ENCODE measurements at regions not wholly inside any gene's neighbourhood (a gene's known extent, or its start where the extent isn't known, plus 50 kb on each side); places are given as distances from the start of the nearest gene placed in this dataset.

- no peak for DNase-seq
These were observed 745.8 kb downstream of the MRPL39 start for GRCh38 chr21:24861471-24861870.

- no peak for DNase-seq
These were observed 751.0 kb downstream of the MRPL39 start for GRCh38 chr21:24856326-24856725.

- no peak for DNase-seq
These were observed 754.6 kb downstream of the MRPL39 start for GRCh38 chr21:24852610-24853195.

- no peak for DNase-seq
These were observed 757.2 kb downstream of the MRPL39 start for GRCh38 chr21:24850121-24850520.

GRCh38 chr21:24844671-24845070 lies 762.6 kb downstream of the MRPL39 start:
- no peak for DNase-seq

- DNase-seq: no peak
These were observed 767.0 kb downstream of the MRPL39 start for GRCh38 chr21:24840287-24840686.

- no peak for DNase-seq
These were observed 774.3 kb downstream of the MRPL39 start for GRCh38 chr21:24832961-24833360.

- no peak for DNase-seq
These were observed 777.9 kb downstream of the MRPL39 start for GRCh38 chr21:24829397-24829796.

- DNase-seq: no peak
These were observed 780.5 kb downstream of the MRPL39 start for GRCh38 chr21:24826822-24827221.

GRCh38 chr21:24825348-24825747 lies 781.9 kb downstream of the MRPL39 start:
- no peak for DNase-seq

- DNase-seq: no peak
These were observed 783.1 kb downstream of the MRPL39 start for GRCh38 chr21:24824209-24824608.

GRCh38 chr21:24823247-24823646 lies 784.0 kb downstream of the MRPL39 start:
- DNase-seq: no peak

GRCh38 chr21:24785033-24785432 lies 822.2 kb downstream of the MRPL39 start:
- no peak for DNase-seq

- DNase-seq: peak; percentile 50
These were observed 826.1 kb downstream of the MRPL39 start for GRCh38 chr21:24781146-24781545.

- no peak for DNase-seq
These were observed 847.8 kb downstream of the MRPL39 start for GRCh38 chr21:24759348-24760075.

GRCh38 chr21:24738063-24738462 lies 869.2 kb downstream of the MRPL39 start:
- DNase-seq: no peak

- no peak for DNase-seq
These were observed 869.9 kb downstream of the MRPL39 start for GRCh38 chr21:24737296-24737850.

- DNase-seq: no peak
These were observed 876.6 kb downstream of the MRPL39 start for GRCh38 chr21:24730661-24731060.

GRCh38 chr21:24729568-24729967 lies 877.7 kb downstream of the MRPL39 start:
- DNase-seq: no peak

GRCh38 chr21:24727803-24728440 lies 879.4 kb downstream of the MRPL39 start:
- no peak for DNase-seq

GRCh38 chr21:24716281-24716918 lies 890.9 kb downstream of the MRPL39 start:
- DNase-seq: no peak

GRCh38 chr21:24714646-24715200 lies 892.6 kb downstream of the MRPL39 start:
- DNase-seq: no peak

GRCh38 chr21:24705201-24705600 lies 902.1 kb downstream of the MRPL39 start:
- DNase-seq: no peak
